Prostate gland (tissue), 2 donors: ENCODE measurements at regions not wholly inside any gene's neighbourhood (a gene's known extent, or its start where the extent isn't known, plus 50 kb on each side); places are given as distances from the start of the nearest gene placed in this dataset.

ENCODE experiments used
- DNase-seq: peaks from one replicate; pipeline ENCODE4 v3.0.0-alpha.2; 2019; ENCODE audit warnings: low spot score
- H3K27ac ChIP-seq, 2 donors: fragments of 200-600 bp; sonication (generic); 2 replicates each; pipeline ENCODE4 v1.5.1; 2017 to 2019
- H3K27me3 ChIP-seq: fragments of 200-600 bp; sonication (generic); replicated peaks from 2 replicates; pipeline ENCODE4 v1.5.1; 2019; ENCODE audit not compliant: insufficient read depth
- H3K36me3 ChIP-seq, 2 donors: fragments of 200-600 bp; sonication (generic); 1 replicate in 1 of 2; 2 replicates in 1 of 2; pipeline versions ENCODE4 v1.5.1 to v1.8.1; 2017 to 2019
- H3K4me1 ChIP-seq: fragments of 200-600 bp; sonication (generic); replicated peaks from 2 replicates; pipeline ENCODE4 v1.5.1; 2019
- H3K4me3 ChIP-seq, 2 donors: fragments of 200-600 bp; sonication (generic); 2 replicates each; pipeline ENCODE4 v1.5.1; 2017 to 2019
- H3K9me3 ChIP-seq: fragments of 200-600 bp; sonication (generic); 2 replicates; pipeline ENCODE4 v1.5.1; 2017
- CTCF ChIP-seq, 4 experiments: fragments of 200-600 bp in 2 of 4; fragments of 450-650 bp in 2 of 4; sonication (generic) in 2 of 4; IDR thresholded peaks; 1 replicate in 3 of 4; 2 replicates in 1 of 4; pipeline ENCODE4 v1.5.1; 2016 to 2019; ENCODE audit warnings: antibody characterized with exemption in 4 of 4, mild to moderate bottlenecking in 2 of 4, moderate library complexity in 2 of 4
- POLR2A ChIP-seq: fragments of 450-650 bp; IDR thresholded peaks from one replicate; pipeline ENCODE4 v1.6.1; 2016; ENCODE audit warnings: antibody characterized with exemption, mild to moderate bottlenecking
- POLR2AphosphoS5 ChIP-seq: sonication (generic); formaldehyde crosslinking; IDR thresholded peaks from one replicate; pipeline ENCODE4 v1.6.1; 2017; ENCODE audit warnings: antibody characterized with exemption
- WGBS: methylation state at CpG from one replicate; pipeline ENCODE4 v1.1.5; 2018; 5-methylcytosine and 5-hydroxymethylcytosine counted together
- intact Hi-C: fragments of 100-400 bp; cut with DNase I; formaldehyde crosslinking; loops from one replicate; pipeline ENCODE4 v1.14.2; 2022

- 83% methylated on average over 6 of the region's 6 CpGs for WGBS
- H3K4me3 ChIP-seq, result no peak overlapping the region
- no peak overlapping the region for H3K27ac ChIP-seq
- H3K9me3 ChIP-seq, result no peaks in the 10 kb centered on the region
- intact Hi-C loops, result no loop called here
- DNase-seq, result no peak
- no peaks in the 10 kb centered on the region for H3K27me3 ChIP-seq
- H3K36me3 ChIP-seq, result no peaks in the 10 kb centered on the region
- TF ChIP-seq POLR2A (no peak), POLR2AphosphoS5 (no peak), CTCF (IDR thresholded peaks at IDR 0.05) (no peak)
- no peaks in the 10 kb centered on the region for H3K4me1 ChIP-seq
These were observed 257.8 kb downstream of the CDC5L start for GRCh38 chr6:44645276-44645675.

DNA sequence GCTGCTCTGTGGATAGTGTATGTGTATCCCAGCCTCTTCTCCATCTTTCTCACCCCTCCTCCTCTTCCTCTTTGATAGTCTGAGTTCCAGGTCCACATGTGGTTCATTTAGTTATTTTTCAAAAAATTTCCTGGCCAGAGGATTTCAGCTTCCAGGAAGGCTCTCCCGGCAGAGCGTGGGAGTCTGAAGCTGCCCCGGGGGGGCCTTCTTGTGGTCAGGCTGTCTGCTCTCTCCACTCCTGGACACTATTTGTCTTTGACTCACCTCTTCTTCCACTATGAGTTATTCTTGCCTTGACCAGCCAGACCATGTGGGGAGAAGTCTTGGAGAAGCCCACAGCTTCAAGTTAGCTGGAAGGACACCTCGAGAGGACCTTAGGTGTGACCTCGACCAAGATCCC lies 258.8 kb downstream of the CDC5L start:
- no peak for DNase-seq
- WGBS, result 93% methylated on average over 5 of the region's 5 CpGs
- H3K36me3 ChIP-seq, result no peaks in the 10 kb centered on the region
- TF ChIP-seq POLR2A (no peak), POLR2AphosphoS5 (no peak), CTCF (IDR thresholded peaks at IDR 0.05) (no peak)
- H3K9me3 ChIP-seq, result no peaks in the 10 kb centered on the region
- H3K27me3 ChIP-seq, result no peaks in the 10 kb centered on the region
- no peaks in the 10 kb centered on the region for H3K4me1 ChIP-seq
- H3K27ac ChIP-seq, result no peak overlapping the region
- intact Hi-C loops, result no loop called here
- no peak overlapping the region for H3K4me3 ChIP-seq

- Histone ChIP-seq H3K4me3 (no peak overlapping the region), H3K9me3 (no peaks in the 10 kb centered on the region), H3K27ac (no peak overlapping the region), H3K36me3 (no peaks in the 10 kb centered on the region), H3K4me1 (no peaks in the 10 kb centered on the region), H3K27me3 (no peaks in the 10 kb centered on the region)
- intact Hi-C loops, result no loop called here
- DNase-seq, result no peak
- peak; percentile 13 for TF ChIP-seq POLR2AphosphoS5
- no peak for TF ChIP-seq POLR2A
- TF ChIP-seq CTCF (IDR thresholded peaks at IDR 0.05), result no peak
- 32% methylated on average over 4 of the region's 4 CpGs for WGBS
These were observed 262.0 kb downstream of the CDC5L start for GRCh38 chr6:44649365-44650025.

DNA sequence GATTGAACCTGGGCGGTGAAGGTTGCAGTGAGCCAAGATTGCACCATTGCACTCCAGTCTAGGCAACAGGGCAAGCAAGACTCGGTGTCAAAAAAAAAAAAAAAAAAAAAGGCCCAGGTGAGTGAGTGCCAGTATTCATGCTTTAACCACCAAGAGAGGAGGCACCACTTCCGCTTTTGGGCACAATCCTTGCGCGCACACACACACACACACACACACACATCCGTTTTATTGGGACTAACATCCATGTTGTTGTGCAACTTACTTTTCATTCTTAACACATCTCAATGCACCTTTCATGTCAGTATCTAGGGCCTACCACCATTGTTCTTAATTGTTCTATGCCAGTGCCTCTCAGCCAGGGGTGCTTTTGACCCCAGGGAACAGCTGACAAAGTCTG lies 263.0 kb downstream of the CDC5L start:
- DNase-seq, result no peak
- H3K27me3 ChIP-seq, result no peaks in the 10 kb centered on the region
- 87% methylated on average over 6 of the region's 6 CpGs for WGBS
- H3K36me3 ChIP-seq, result no peaks in the 10 kb centered on the region
- H3K27ac ChIP-seq, result no peak overlapping the region
- H3K4me3 ChIP-seq, result no peak overlapping the region
- intact Hi-C loops, result no loop called here
- H3K9me3 ChIP-seq, result no peaks in the 10 kb centered on the region
- H3K4me1 ChIP-seq, result no peaks in the 10 kb centered on the region
- TF ChIP-seq CTCF (IDR thresholded peaks at IDR 0.05) (no peak), POLR2AphosphoS5 (no peak), POLR2A (no peak)

GRCh38 chr6:44650947-44651346 lies 263.4 kb downstream of the CDC5L start:
- TF ChIP-seq POLR2AphosphoS5, result no peak
- TF ChIP-seq POLR2A, result no peak
- no peak for TF ChIP-seq CTCF (IDR thresholded peaks at IDR 0.05)
- H3K36me3 ChIP-seq, result no peaks in the 10 kb centered on the region
- H3K27ac ChIP-seq, result no peak overlapping the region
- intact Hi-C loops, result no loop called here
- no peaks in the 10 kb centered on the region for H3K27me3 ChIP-seq
- H3K4me3 ChIP-seq, result no peak overlapping the region
- WGBS, result 94% methylated on average over 5 of the region's 5 CpGs
- H3K4me1 ChIP-seq, result no peaks in the 10 kb centered on the region
- no peaks in the 10 kb centered on the region for H3K9me3 ChIP-seq
- no peak for DNase-seq
